Gastrocnemius medialis (tissue), 4 donors: ENCODE measurements at regions not wholly inside any gene's neighbourhood (a gene's known extent, or its start where the extent isn't known, plus 50 kb on each side); places are given as distances from the start of the nearest gene placed in this dataset.

ENCODE experiments used
- ATAC-seq, 2 donors: fragments of 150-250 bp; one replicate each; pipeline ENCODE4 v1.9.1; 2016
- DNase-seq, 2 donors: peaks; one replicate each; pipeline ENCODE4 v3.0.0-alpha.2; 2019
- H3K27ac ChIP-seq, 4 donors: fragments of 200-600 bp; sonication (generic); 1 replicate in 1 of 4; 2 replicates in 3 of 4; pipeline ENCODE4 v1.5.1; 2016 to 2018; ENCODE audit warnings: mild to moderate bottlenecking in 2 of 4, moderate library complexity in 1 of 4
- H3K27me3 ChIP-seq, 3 donors: fragments of 200-600 bp; sonication (generic) in 2 of 3; 1 replicate in 1 of 3; 2 replicates in 2 of 3; pipeline versions ENCODE4 v1.5.1 to v1.6.0; 2016 to 2019; ENCODE audit warnings: mild to moderate bottlenecking in 1 of 3, moderate library complexity in 1 of 3
- H3K36me3 ChIP-seq, 2 donors: fragments of 200-600 bp; sonication (generic) in 1 of 2; one replicate each; pipeline ENCODE4 v1.5.1; 2017 to 2018
- H3K4me1 ChIP-seq, 2 donors: fragments of 200-600 bp; sonication (generic) in 1 of 2; one replicate each; pipeline ENCODE4 v1.5.1; 2016 to 2017; ENCODE audit warnings: mild to moderate bottlenecking in 2 of 2
- H3K4me3 ChIP-seq, 4 donors: fragments of 200-600 bp; sonication (generic) in 3 of 4; 1 replicate in 1 of 4; 2 replicates in 3 of 4; pipeline ENCODE4 v1.5.1; 2016 to 2019; ENCODE audit warnings: mild to moderate bottlenecking in 2 of 4
- H3K9me3 ChIP-seq, 3 donors: fragments of 200-600 bp; sonication (generic) in 2 of 3; 1 replicate in 1 of 3; 2 replicates in 2 of 3; pipeline ENCODE4 v1.5.1; 2016 to 2019
- CTCF ChIP-seq, 5 experiments: fragments of 450-650 bp in 3 of 5; fragments of 200-600 bp in 2 of 5; sonication (generic) in 2 of 5; IDR thresholded peaks in 4 of 5; conservative IDR thresholded peaks in 1 of 5; 1 replicate in 4 of 5; 2 replicates in 1 of 5; pipeline ENCODE4 v1.5.1; 2016 to 2019; ENCODE audit warnings: antibody characterized with exemption in 5 of 5, mild to moderate bottlenecking in 3 of 5, moderate library complexity in 3 of 5
- POLR2A ChIP-seq, 2 donors: fragments of 450-650 bp; IDR thresholded peaks; one replicate each; pipeline ENCODE4 v1.6.1; 2017; ENCODE audit warnings: antibody characterized with exemption in 2 of 2, mild to moderate bottlenecking in 2 of 2, moderate library complexity in 2 of 2
- in situ Hi-C, 4 donors: fragments of 200-750 bp; cut with MboI; loops; one replicate each; pipeline versions ENCODE4 v1.15.0 to v1.8.0; 2017; ENCODE audit warnings: low sequenced_read_pairs in 4 of 4
- intact Hi-C: fragments of 100-400 bp; cut with DNase I; formaldehyde crosslinking; loops from one replicate; pipeline ENCODE4 v1.15.1; 2023; ENCODE audit warnings: low total_unique reads

GRCh38 chr7:95675632-95676031 lies 79.3 kb upstream of the PDK4 start:
- in situ Hi-C loops = no loop called here
- H3K27me3 ChIP-seq = no peaks in the 10 kb centered on the region
- H3K4me3 ChIP-seq = no peak overlapping the region
- no peaks in the 10 kb centered on the region for H3K36me3 ChIP-seq
- DNase-seq (no peak), ATAC-seq (no peak)
- TF ChIP-seq CTCF (IDR thresholded peaks at IDR 0.05 in 4 of 5, conservative IDR thresholded peaks at IDR 0.05 in 1 of 5) (no peak), POLR2A (IDR thresholded peaks at IDR 0.05) (no peak)
- no peaks in the 10 kb centered on the region for H3K9me3 ChIP-seq
- intact Hi-C loops = no loop called here
- peaks cover 0 to 6% of the 10 kb centered on the region in 2 donors for H3K4me1 ChIP-seq
- H3K27ac ChIP-seq = no peak overlapping the region

GRCh38 chr7:95675016-95675415 lies 78.7 kb upstream of the PDK4 start:
- no peak for TF ChIP-seq POLR2A (IDR thresholded peaks at IDR 0.05)
- no peak for TF ChIP-seq CTCF (IDR thresholded peaks at IDR 0.05 in 4 of 5, conservative IDR thresholded peaks at IDR 0.05 in 1 of 5)
- Histone ChIP-seq H3K27ac (no peak overlapping the region), H3K4me1 (peaks cover 0 to 6% of the 10 kb centered on the region in 2 donors), H3K27me3 (no peaks in the 10 kb centered on the region), H3K36me3 (no peaks in the 10 kb centered on the region), H3K9me3 (no peaks in the 10 kb centered on the region), H3K4me3 (no peak overlapping the region)
- in situ Hi-C loops (no loop called here), intact Hi-C loops (no loop called here)
- no peak for DNase-seq
- no peak for ATAC-seq

- ATAC-seq = no peak
- Histone ChIP-seq H3K4me1 (peaks cover 0 to 6% of the 10 kb centered on the region in 2 donors), H3K9me3 (no peaks in the 10 kb centered on the region), H3K27me3 (no peaks in the 10 kb centered on the region), H3K36me3 (no peaks in the 10 kb centered on the region), H3K4me3 (no peak overlapping the region), H3K27ac (no peak overlapping the region)
- intact Hi-C loops (no loop called here), in situ Hi-C loops (no loop called here)
- no peak for DNase-seq
- TF ChIP-seq CTCF (IDR thresholded peaks at IDR 0.05 in 4 of 5, conservative IDR thresholded peaks at IDR 0.05 in 1 of 5) (no peak), POLR2A (IDR thresholded peaks at IDR 0.05) (no peak)
These were observed 77.8 kb upstream of the PDK4 start for GRCh38 chr7:95674101-95674500.

- TF ChIP-seq CTCF (IDR thresholded peaks at IDR 0.05 in 4 of 5, conservative IDR thresholded peaks at IDR 0.05 in 1 of 5) = no peak
- DNase-seq (no peak), ATAC-seq (no peak)
- intact Hi-C loops (no loop called here), in situ Hi-C loops (no loop called here)
- H3K4me3 ChIP-seq = no peak overlapping the region
- H3K27ac ChIP-seq = peak overlapping the region in 1 of 4 donors; percentile 56
- H3K36me3 ChIP-seq = no peaks in the 10 kb centered on the region
- H3K9me3 ChIP-seq = no peaks in the 10 kb centered on the region
- H3K27me3 ChIP-seq = no peaks in the 10 kb centered on the region
- peaks cover 6% of the 10 kb centered on the region in 2 donors for H3K4me1 ChIP-seq
These were observed 76.1 kb upstream of the PDK4 start for GRCh38 chr7:95672434-95672833.

- no peak for DNase-seq
- H3K36me3 ChIP-seq = no peaks in the 10 kb centered on the region
- TF ChIP-seq POLR2A (IDR thresholded peaks at IDR 0.05) = no peak
- TF ChIP-seq CTCF (IDR thresholded peaks at IDR 0.05 in 4 of 5, conservative IDR thresholded peaks at IDR 0.05 in 1 of 5) = no peak
- no peaks in the 10 kb centered on the region for H3K9me3 ChIP-seq
- peaks cover 6% of the 10 kb centered on the region in 2 donors for H3K4me1 ChIP-seq
- intact Hi-C loops = no loop called here
- ATAC-seq = no peak
- in situ Hi-C loops = no loop called here
- H3K4me3 ChIP-seq = no peak overlapping the region
- H3K27ac ChIP-seq = no peak overlapping the region
- no peaks in the 10 kb centered on the region for H3K27me3 ChIP-seq
These were observed 73.2 kb upstream of the PDK4 start for GRCh38 chr7:95669513-95669912.
